Nephron (organoid): ENCODE measurements at regions not wholly inside any gene's neighbourhood (a gene's known extent, or its start where the extent isn't known, plus 50 kb on each side); places are given as distances from the start of the nearest gene placed in this dataset.

Experiments used
- H3K27ac Mint-ChIP-seq, 3 experiments: 2 replicates each; pipeline ENCODE4 v1.8.0; 2020; ENCODE audit warnings: mixed read lengths in 3 of 3, mild to moderate bottlenecking in 2 of 3, moderate library complexity in 1 of 3
- H3K27me3 Mint-ChIP-seq: 2 replicates; pipeline ENCODE4 v1.8.0; 2021; ENCODE audit warnings: low read depth, mild to moderate bottlenecking, moderate library complexity, mixed read lengths
- H3K36me3 Mint-ChIP-seq: 2 replicates; pipeline ENCODE4 v1.8.0; 2020; ENCODE audit warnings: low read depth, mixed read lengths
- H3K4me1 Mint-ChIP-seq: 2 replicates; pipeline ENCODE4 v1.8.0; 2020; ENCODE audit warnings: mixed read lengths
- H3K4me3 Mint-ChIP-seq, 3 experiments: 2 replicates each; pipeline ENCODE4 v1.8.0; 2020; ENCODE audit warnings: mild to moderate bottlenecking in 3 of 3, mixed read lengths in 3 of 3, moderate library complexity in 2 of 3
- H3K9me3 Mint-ChIP-seq: 2 replicates; pipeline ENCODE4 v1.8.0; 2020; ENCODE audit warnings: mixed read lengths
- CTCF ChIP-seq, 3 experiments: fragments of 200-600 bp; sonication (generic); IDR thresholded peaks; one replicate each; pipeline ENCODE4 v1.5.0; 2021; ENCODE audit warnings: antibody characterized with exemption in 3 of 3; ENCODE audit not compliant: unreplicated experiment in 3 of 3

DNA sequence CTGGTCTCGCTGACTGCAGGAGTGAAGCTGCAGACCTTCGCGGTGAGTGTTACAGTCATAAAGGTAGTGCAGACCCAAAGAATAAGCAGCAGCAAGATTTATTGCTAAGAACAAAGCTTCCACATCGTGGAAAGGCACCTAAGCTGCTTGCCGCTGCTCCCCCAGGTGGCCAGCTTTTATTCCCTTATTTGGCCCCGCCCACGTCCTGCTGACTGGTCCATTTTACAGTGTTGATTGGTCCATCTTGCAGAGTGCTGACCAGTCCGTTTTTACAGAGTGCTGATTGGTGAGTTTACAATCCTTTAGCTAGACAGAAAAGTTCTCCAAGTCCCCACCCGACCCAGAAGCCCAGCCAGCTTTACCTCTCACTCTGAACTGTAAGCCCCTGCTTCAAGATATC lies 227.8 kb downstream of the ABCC12 start:
- Mint-ChIP-seq H3K4me3 (no peak overlapping the region), H3K4me1 (no peaks in the 10 kb centered on the region)
- no peak for TF ChIP-seq CTCF (IDR thresholded peaks at IDR 0.05; ENCODE audit: unreplicated experiment in 3 of 3)

GRCh38 chr16:47927330-47927729 lies 228.5 kb downstream of the ABCC12 start:
- no peaks in the 10 kb centered on the region for H3K9me3 Mint-ChIP-seq
- H3K4me3 Mint-ChIP-seq: no peak overlapping the region
- no peak for TF ChIP-seq CTCF (IDR thresholded peaks at IDR 0.05; ENCODE audit: unreplicated experiment in 3 of 3)
- peaks cover 3% of the 10 kb centered on the region for H3K27me3 Mint-ChIP-seq
- H3K36me3 Mint-ChIP-seq: no peaks in the 10 kb centered on the region
- no peak overlapping the region for H3K27ac Mint-ChIP-seq
- no peaks in the 10 kb centered on the region for H3K4me1 Mint-ChIP-seq

More for the DNA sequence above, 227.8 kb downstream of the ABCC12 start:
- Mint-ChIP-seq H3K36me3 (no peaks in the 10 kb centered on the region), H3K27ac (no peak overlapping the region), H3K9me3 (no peaks in the 10 kb centered on the region), H3K27me3 (peaks cover 3% of the 10 kb centered on the region)

DNA sequence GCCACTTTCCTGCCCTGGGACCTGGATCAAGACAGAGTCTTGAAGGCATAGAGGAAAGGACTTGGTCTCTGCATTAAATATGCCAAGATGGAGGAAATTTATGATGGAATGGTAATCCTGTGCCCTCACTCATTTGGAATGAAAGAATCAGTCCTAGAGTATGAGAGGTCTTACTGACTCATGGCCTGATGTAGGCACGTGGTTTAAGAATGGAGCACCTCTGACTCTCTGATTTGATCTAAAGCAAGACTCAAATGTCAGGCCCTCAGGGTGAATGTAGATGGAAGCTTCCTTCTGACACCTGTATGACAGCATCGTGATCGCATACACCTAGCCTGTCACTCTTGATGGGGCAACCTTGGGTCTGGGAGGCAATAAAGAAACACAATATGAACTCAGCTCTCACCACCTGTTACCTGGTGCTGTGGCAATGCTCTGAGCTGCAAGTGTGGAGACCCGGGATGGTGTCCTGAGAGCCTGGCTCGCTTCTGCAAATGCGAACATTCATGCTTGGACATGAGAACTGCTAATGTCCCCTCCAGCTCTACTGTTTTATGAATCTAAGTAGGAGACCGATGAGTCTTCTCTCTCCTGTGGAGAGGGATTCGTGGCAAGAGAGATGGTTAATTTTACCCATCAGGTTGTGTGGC lies 229.9 kb downstream of the ABCC12 start:
- no peak for TF ChIP-seq CTCF (IDR thresholded peaks at IDR 0.05; ENCODE audit: unreplicated experiment in 3 of 3)
- Mint-ChIP-seq H3K36me3 (no peaks in the 10 kb centered on the region), H3K9me3 (no peaks in the 10 kb centered on the region), H3K27me3 (peaks cover 3% of the 10 kb centered on the region), H3K4me1 (no peaks in the 10 kb centered on the region), H3K4me3 (no peak overlapping the region), H3K27ac (no peak overlapping the region)

- no peak overlapping the region for H3K4me3 Mint-ChIP-seq
- peaks cover 3% of the 10 kb centered on the region for H3K27me3 Mint-ChIP-seq
- no peaks in the 10 kb centered on the region for H3K36me3 Mint-ChIP-seq
- H3K27ac Mint-ChIP-seq: no peak overlapping the region
- H3K4me1 Mint-ChIP-seq: no peaks in the 10 kb centered on the region
- no peaks in the 10 kb centered on the region for H3K9me3 Mint-ChIP-seq
- no peak for TF ChIP-seq CTCF (IDR thresholded peaks at IDR 0.05; ENCODE audit: unreplicated experiment in 3 of 3)
Measured at GRCh38 chr16:47924950-47925349, 230.8 kb downstream of the ABCC12 start.

- Mint-ChIP-seq H3K27ac (no peak overlapping the region), H3K9me3 (no peaks in the 10 kb centered on the region)
Measured at GRCh38 chr16:47921535-47921934, 234.3 kb downstream of the ABCC12 start.

More at GRCh38 chr16:47921535-47921934, 234.3 kb downstream of the ABCC12 start:
- Mint-ChIP-seq H3K4me3 (no peak overlapping the region), H3K36me3 (no peaks in the 10 kb centered on the region), H3K27me3 (no peaks in the 10 kb centered on the region), H3K4me1 (no peaks in the 10 kb centered on the region)
- TF ChIP-seq CTCF (IDR thresholded peaks at IDR 0.05; ENCODE audit: unreplicated experiment in 3 of 3): no peak
